PC-9 (cell line): ENCODE measurements at regions not wholly inside any gene's neighbourhood (a gene's known extent, or its start where the extent isn't known, plus 50 kb on each side); places are given as distances from the start of the nearest gene placed in this dataset.

Experiments
- EZH2 ChIP-seq: fragments of 200-600 bp; sonication (generic); IDR thresholded peaks from 2 replicates; pipeline ENCODE4 v1.8.0; 2017; ENCODE audit warnings: antibody characterized with exemption, low read depth
- TF ChIP-seq, protein P1 (sequence below): fragments of 200-600 bp; sonication (generic); conservative IDR thresholded peaks from 2 replicates; pipeline ENCODE4 v1.6.1; 2017; ENCODE audit warnings: mixed run types, antibody characterized with exemption, mild to moderate bottlenecking, moderate library complexity

GRCh38 chr9:4424038-4424437 lies 66.2 kb upstream of the SLC1A1 start:
- TF ChIP-seq, protein P1, sequence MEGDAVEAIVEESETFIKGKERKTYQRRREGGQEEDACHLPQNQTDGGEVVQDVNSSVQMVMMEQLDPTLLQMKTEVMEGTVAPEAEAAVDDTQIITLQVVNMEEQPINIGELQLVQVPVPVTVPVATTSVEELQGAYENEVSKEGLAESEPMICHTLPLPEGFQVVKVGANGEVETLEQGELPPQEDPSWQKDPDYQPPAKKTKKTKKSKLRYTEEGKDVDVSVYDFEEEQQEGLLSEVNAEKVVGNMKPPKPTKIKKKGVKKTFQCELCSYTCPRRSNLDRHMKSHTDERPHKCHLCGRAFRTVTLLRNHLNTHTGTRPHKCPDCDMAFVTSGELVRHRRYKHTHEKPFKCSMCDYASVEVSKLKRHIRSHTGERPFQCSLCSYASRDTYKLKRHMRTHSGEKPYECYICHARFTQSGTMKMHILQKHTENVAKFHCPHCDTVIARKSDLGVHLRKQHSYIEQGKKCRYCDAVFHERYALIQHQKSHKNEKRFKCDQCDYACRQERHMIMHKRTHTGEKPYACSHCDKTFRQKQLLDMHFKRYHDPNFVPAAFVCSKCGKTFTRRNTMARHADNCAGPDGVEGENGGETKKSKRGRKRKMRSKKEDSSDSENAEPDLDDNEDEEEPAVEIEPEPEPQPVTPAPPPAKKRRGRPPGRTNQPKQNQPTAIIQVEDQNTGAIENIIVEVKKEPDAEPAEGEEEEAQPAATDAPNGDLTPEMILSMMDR: no peak
- TF ChIP-seq EZH2: no peak
